ENCODE measurements at regions not wholly inside any gene's neighbourhood (a gene's known extent, or its start where the extent isn't known, plus 50 kb on each side); places are given as distances from the start of the nearest gene placed in this dataset.
A peak's percentile ranks its signal among the peaks of the same experiment; 100 is the strongest.

GRCh38 chr16:64638766-64639165 lies 483.1 kb downstream of the CDH11 start:
- DNase-seq: no peak

GRCh38 chr16:64629622-64630021 lies 492.2 kb downstream of the CDH11 start:
- peak; percentile 16 for DNase-seq

GRCh38 chr16:64627781-64628180 lies 494.1 kb downstream of the CDH11 start:
- DNase-seq: no peak

- no peak for DNase-seq
Measured at GRCh38 chr16:64627288-64627687, 494.6 kb downstream of the CDH11 start.

- DNase-seq: no peak
Measured at GRCh38 chr16:64626776-64627175, 495.1 kb downstream of the CDH11 start.

GRCh38 chr16:64621616-64622015 lies 500.2 kb downstream of the CDH11 start:
- no peak for DNase-seq

- DNase-seq: no peak
Measured at GRCh38 chr16:64617836-64618476, 503.9 kb downstream of the CDH11 start.

- DNase-seq: peak; percentile 3
Measured at GRCh38 chr16:64615630-64616280, 506.1 kb downstream of the CDH11 start.

- DNase-seq: no peak
Measured at GRCh38 chr16:64596196-64596595, 525.7 kb downstream of the CDH11 start.

GRCh38 chr16:64590513-64590912 lies 531.4 kb downstream of the CDH11 start:
- no peak for DNase-seq

GRCh38 chr16:64589836-64590235 lies 532.0 kb downstream of the CDH11 start:
- no peak for DNase-seq

- DNase-seq: no peak
Measured at GRCh38 chr16:64586781-64587180, 535.1 kb downstream of the CDH11 start.

GRCh38 chr16:64585367-64585766 lies 536.5 kb downstream of the CDH11 start:
- DNase-seq: no peak

GRCh38 chr16:64580558-64580957 lies 541.3 kb downstream of the CDH11 start:
- DNase-seq: no peak

GRCh38 chr16:64579712-64580111 lies 542.2 kb downstream of the CDH11 start:
- no peak for DNase-seq

- DNase-seq: peak; percentile 23
Measured at GRCh38 chr16:64545768-64546167, 576.1 kb downstream of the CDH11 start.

GRCh38 chr16:64544859-64545258 lies 577.0 kb downstream of the CDH11 start:
- no peak for DNase-seq

- DNase-seq: no peak
Measured at GRCh38 chr16:64543441-64543840, 578.4 kb downstream of the CDH11 start.

- no peak for DNase-seq
Measured at GRCh38 chr16:64543031-64543430, 578.8 kb downstream of the CDH11 start.

GRCh38 chr16:64542152-64542551 lies 579.7 kb downstream of the CDH11 start:
- no peak for DNase-seq

GRCh38 chr16:64541621-64542020 lies 580.2 kb downstream of the CDH11 start:
- DNase-seq: no peak

GRCh38 chr16:64540434-64540833 lies 581.4 kb downstream of the CDH11 start:
- no peak for DNase-seq

GRCh38 chr16:64539811-64540371 lies 582.0 kb downstream of the CDH11 start:
- DNase-seq: no peak

GRCh38 chr16:64534180-64534780 lies 587.6 kb downstream of the CDH11 start:
- no peak for DNase-seq

Measured in DMS53 (cell line).